HS-5 (cell line): ENCODE measurements at regions not wholly inside any gene's neighbourhood (a gene's known extent, or its start where the extent isn't known, plus 50 kb on each side); places are given as distances from the start of the nearest gene placed in this dataset.

Experiments used
- DNase-seq: peaks from one replicate; pipeline ENCODE4 v3.0.0-alpha.2; 2012; ENCODE audit warnings: low read depth

DNA sequence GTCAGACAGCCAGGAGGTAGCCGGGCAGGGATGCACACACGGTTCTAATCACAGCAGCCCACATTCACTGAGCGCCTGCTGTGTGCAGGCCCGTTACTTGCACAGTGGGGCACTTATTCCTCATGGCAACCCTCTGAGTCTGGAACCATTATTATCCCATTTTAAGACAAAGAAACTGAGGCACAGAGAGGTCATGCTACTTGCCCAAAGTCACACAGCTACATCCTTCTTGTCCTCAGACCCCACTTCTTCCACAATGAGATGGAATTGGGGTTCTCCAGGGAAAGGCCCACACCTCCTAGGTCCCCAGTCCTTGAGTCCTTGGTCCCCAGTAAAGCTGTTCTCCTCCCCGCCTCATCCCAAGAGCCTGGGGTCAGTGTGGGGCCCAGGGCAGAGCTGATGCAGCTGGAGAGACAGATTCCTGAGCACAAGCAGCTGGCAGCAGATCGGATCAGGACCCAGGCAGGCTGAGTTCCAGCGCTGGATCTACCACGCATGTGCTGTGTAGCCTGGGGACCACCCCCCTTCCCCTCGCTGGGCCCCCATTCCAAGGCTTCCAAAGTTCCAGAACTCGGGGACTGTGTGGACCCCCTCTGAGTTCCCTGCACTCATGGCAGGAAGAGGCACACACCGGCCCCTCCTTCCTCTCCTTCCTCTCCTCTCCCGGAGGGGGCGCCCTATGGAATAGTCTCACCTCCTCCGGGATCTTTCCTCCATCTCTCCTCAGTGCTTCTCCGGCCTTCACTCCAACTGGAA lies 393.4 kb downstream of the MATN1 start:
- DNase-seq, result no peak

DNA sequence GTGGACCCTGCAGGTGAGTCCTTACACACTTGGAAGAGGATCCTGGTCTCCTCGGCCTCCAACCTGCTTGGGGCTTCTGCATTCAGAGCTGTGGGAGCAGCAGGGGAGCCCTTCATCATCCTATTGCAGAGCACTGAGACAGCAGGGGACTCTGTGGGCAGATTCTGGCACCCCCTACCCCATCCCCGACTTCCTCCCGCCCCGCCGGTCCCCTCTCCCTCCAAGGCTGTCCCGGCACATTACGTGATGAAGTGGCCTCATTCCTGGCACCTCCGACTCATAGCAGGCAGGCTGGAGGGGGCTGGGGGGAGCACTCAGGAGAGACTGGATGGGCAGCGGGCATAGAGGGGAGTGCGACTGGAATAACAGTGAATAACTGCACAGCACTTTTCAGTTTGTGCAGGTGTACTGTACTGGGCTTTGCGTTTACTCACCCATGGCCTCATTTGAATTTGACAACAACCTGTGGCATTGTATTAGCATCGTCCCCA lies 394.1 kb downstream of the MATN1 start:
- DNase-seq, result no peak

GRCh38 chr1:30328401-30329262 lies 394.8 kb downstream of the MATN1 start:
- no peak for DNase-seq

- DNase-seq, result no peak
Measured at GRCh38 chr1:30328100-30328370, 395.4 kb downstream of the MATN1 start.

DNA sequence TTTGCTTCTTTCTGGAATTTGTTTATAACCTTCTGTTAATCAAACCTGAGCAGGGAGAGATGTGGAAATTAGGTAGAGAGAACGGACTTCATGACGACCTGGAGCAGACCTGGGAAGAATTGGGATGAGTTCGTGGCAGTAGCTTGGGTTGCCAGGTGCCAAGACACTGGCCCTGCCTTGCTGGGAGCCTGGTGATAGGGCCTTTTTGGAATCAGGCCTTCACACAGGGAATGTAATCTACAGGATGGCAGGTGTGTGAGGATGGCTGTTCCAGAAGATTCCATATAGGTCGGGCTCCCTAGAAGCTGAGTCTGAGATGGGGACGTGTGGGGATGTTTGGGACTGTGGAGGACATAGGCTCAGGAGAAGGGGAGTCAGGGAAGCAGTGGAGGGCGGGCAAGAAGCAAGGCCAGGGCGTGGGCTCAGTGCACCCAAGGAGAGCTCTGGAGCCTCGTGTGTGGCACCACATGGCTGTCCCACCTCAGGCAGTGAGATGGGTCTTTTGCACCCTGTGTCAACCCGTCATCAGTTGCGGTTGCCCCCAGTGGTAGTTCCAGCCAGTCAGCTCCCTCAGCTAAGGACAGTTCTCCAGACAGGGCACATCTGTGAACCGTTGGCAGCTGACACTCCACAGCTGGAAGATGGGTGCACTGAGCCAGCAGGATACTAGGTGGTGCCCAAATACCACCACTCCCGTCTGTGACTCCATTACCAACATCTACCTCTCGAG lies 395.9 kb downstream of the MATN1 start:
- no peak for DNase-seq

- no peak for DNase-seq
Measured at GRCh38 chr1:30325999-30326398, 397.4 kb downstream of the MATN1 start.

DNA sequence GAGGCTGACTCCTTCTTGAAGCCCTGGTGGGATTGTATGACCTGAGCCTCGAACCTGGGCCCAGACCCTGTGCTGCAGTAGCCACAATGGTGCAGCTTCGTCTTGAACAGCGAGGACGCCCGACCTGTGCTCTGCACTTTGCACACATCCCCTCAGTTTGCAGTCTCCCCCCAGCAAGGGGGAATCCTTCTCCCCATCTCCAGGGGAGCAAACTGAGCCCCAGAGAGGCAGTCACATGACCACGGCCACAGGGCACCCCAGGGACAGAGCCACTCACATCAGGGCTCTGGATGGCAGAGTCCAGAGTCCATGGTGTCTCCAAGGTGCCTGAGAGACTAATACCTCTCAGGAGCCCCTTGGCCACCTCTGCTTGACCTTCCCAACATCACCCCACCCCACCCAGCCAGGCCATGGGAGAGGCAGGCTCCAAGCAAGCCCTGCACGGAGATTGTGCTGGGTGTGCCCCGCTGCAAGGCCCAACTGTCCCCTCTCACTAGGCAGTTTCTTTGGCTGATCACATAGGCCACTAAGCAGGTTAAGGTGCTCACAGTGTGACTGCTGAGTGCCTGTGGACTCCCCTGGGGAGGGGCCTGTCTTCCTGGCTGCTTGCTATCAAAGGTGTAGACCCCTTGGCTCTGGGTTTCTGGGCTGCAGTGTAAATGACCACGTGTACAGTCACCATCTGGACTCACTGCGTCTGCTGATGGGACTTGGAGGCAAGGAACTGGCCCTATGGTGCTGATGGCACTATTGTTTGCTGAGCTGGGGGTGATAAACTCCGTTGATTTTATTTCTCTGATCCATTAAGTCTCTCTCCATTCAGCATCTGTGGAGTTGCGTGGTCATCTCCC lies 398.1 kb downstream of the MATN1 start:
- no peak for DNase-seq

DNA sequence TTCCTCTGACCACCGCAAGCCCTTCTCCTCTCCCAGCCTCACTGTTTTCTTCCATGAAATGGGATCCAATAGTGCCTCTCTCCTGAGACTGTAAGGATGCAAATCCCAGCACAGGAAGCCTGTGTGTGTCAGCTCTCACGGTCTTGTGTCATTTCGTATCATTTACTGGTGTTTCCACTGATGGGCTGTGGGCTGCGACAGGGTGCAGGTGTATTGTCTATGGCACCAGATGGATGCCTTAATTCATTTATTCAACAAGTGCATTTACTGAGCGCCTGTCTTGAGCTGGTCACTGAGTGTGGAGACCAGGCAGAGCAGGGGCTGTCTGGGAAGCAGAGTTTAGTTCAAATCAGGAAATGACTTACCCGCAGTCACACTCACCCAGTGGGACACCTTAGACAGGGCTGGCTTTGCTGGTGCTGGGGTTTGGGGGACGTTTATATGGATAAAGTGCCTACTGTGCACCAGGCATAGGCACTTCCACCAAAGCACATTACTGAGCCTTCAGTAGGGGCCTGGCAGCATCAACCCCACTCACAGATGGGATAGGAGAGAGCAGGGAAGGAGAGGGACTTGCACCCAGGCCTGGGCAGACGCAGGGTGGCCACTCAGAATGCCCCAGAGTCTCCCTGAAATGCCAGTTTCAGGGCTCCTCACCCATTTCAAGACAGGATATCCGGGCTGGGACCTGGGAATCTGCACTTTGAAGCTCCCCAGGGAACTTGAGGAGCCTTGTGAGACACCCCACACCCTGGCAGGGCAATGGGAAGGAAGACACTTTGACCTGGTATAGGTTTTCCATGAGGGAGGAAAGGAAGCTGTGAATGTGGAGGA lies 398.9 kb downstream of the MATN1 start:
- no peak for DNase-seq

DNA sequence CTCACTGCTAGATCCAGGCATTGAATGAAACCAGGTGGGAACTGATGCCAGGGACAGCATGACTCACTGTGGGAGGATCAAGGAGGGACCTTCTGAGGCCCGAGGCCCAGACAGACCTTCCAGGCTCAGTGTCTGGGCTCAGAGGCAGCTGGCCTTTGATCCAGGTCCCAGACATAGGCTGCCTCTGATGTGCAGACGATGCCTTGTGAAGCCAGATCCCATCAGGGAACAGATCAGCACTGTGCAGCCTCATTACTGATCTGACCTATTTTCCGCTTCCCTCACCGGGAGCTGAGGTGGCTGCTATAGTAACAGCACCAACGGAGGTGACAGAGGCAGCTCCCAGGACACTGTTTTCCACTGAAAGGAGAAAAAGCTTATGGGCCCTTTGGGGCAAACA lies 399.5 kb downstream of the MATN1 start:
- no peak for DNase-seq

DNA sequence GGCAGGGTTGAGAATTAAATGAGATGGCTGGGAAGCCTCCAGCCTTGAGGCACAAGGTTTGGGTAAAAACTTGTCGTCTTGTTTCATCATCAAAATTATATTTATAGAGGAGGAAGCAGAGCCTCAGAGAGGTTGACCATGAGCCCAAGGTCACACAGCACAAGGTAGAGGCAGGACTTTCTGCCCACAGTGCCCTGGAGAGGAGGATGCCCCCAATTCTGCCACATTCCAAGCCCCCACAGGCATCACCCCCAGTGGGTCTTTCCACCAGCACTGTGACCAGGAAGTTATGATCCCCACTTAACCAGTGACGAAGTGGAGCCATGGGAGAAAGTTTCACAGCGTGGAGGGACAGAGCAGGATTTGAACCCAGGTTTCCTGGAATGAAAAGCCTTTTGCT lies 400.0 kb downstream of the MATN1 start:
- no peak for DNase-seq

GRCh38 chr1:30322859-30323257 lies 400.5 kb downstream of the MATN1 start:
- no peak for DNase-seq

DNA sequence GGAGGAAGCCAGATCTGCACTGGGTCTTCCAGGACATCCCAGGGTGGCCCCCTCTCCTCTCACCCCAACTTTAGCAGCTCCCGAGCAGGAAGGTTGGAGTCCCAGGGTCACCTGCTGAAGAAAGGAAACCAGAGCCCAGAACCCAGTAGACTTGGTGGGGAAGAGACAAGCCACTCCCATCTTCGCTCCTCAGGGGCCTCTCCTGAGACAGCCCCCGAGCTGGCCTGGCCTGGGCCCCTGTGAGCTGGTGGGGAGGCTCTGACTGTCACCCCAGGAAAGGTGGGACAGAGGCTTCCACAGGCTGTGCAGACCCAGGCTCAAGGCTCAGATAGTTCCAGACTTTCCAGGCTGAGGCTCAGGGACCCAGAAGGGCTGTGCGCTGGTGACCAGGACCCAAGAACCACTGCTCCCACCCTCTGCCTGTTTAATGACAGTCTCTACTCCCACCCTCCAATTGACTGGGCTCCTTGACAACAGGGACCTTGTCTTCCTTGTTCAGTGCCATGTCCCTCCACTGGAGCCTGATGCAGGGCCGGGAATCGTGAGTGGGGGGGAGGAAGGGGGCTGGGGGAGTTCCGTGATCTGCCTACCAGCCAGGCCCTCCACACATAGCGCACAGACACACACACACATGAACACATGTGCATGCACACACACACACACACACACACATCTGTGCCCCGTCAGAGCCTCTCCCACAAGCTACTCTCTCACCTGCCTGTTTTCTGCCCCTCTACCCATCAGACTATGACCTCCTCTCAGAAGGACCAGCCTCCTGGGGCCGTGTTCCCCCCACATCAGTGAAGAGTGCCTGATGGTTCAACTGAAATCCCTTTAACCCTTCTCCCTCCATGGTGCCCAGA lies 401.2 kb downstream of the MATN1 start:
- DNase-seq, result no peak

- no peak for DNase-seq
Measured at GRCh38 chr1:30321246-30321910, 402.0 kb downstream of the MATN1 start.

- DNase-seq, result no peak
Measured at GRCh38 chr1:30320581-30320890, 402.8 kb downstream of the MATN1 start.

GRCh38 chr1:30319765-30320580 lies 403.4 kb downstream of the MATN1 start:
- no peak for DNase-seq

- DNase-seq, result no peak
Measured at GRCh38 chr1:30318864-30319718, 404.3 kb downstream of the MATN1 start.

DNA sequence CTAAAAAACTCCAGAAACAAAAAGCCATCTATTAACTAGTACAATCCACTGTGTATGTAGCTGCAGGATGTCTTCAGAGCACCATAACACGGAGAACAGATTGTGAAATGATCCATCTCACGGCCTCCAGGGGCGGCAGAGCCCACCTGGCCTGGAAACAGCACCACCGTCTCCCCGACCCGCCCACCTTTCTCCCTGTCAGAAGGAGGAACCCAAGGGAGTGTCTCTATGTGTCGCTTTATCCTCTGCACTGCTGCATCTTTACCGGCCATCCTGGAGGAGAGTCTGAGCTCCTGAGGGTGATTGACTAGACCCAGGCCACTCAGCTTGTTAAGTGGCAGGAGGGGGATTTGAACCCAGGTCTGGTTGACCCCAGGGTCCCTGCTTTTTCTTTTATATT lies 405.0 kb downstream of the MATN1 start:
- no peak for DNase-seq

DNA sequence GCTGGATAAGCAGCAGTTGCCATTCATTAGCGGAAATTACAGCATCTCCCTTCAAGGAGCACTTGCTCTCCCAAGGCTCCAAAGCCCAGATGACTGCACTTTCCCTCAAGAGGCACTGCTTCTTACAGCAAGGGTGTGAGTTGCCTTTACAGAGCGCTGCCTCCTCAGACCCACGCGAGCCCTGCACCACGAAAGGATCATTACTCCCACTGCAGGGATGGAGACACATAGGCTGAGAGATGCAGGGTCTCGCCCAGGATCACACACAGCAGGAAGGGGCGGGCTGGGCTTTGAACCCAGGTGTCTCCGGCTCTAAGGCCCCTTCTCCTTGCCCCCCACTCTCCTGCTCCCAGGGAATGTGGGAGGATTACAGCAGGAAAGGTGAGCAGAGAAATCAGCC lies 405.5 kb downstream of the MATN1 start:
- DNase-seq, result no peak
